CD14-positive monocyte (primary cell): ENCODE measurements at regions not wholly inside any gene's neighbourhood (a gene's known extent, or its start where the extent isn't known, plus 50 kb on each side); places are given as distances from the start of the nearest gene placed in this dataset.

Experiments
- DNase-seq, 3 donors: peaks; one replicate each; pipeline ENCODE4 v3.0.0-alpha.2; 2011 to 2022
- H2AFZ ChIP-seq: 2 replicates; pipeline ENCODE4 v1.6.0; 2012; ENCODE audit warnings: mild to moderate bottlenecking, low read depth, low read length, inconsistent platforms; ENCODE audit not compliant: insufficient read depth, poor library complexity, severe bottlenecking
- H3K27ac ChIP-seq, 2 donors: 1 replicate in 1 of 2; 2 replicates in 1 of 2; pipeline ENCODE4 v1.5.1; 2012 to 2013; ENCODE audit warnings: low read length in 2 of 2, control low read depth in 1 of 2, inconsistent platforms in 1 of 2, low read depth in 1 of 2, mild to moderate bottlenecking in 1 of 2
- H3K27me3 ChIP-seq, 2 donors: one replicate each; pipeline versions ENCODE4 v1.6.0 to v1.6.1; 2011 to 2013; ENCODE audit warnings: low read length in 2 of 2; ENCODE audit not compliant: control insufficient read depth in 2 of 2, insufficient read depth in 2 of 2
- H3K36me3 ChIP-seq, 2 donors: replicated peaks in 1 of 2; 1 replicate in 1 of 2; 2 replicates in 1 of 2; pipeline versions ENCODE4 v1.5.1 to v1.6.1; 2012 to 2013; ENCODE audit warnings: low read length in 2 of 2, control low read depth in 1 of 2, inconsistent platforms in 1 of 2, mild to moderate bottlenecking in 1 of 2; ENCODE audit not compliant: insufficient read depth in 2 of 2, control insufficient read depth in 1 of 2
- H3K4me1 ChIP-seq, 2 donors: 1 replicate in 1 of 2; 2 replicates in 1 of 2; pipeline versions ENCODE4 v1.5.1 to v1.6.1; 2012 to 2013; ENCODE audit warnings: low read length in 2 of 2, control low read depth in 1 of 2, inconsistent platforms in 1 of 2, mild to moderate bottlenecking in 1 of 2, moderate library complexity in 1 of 2; ENCODE audit not compliant: insufficient read depth in 2 of 2, control insufficient read depth in 1 of 2
- H3K4me2 ChIP-seq: replicated peaks from 2 replicates; pipeline ENCODE3; 2012; ENCODE audit warnings: low read length, moderate library complexity, mild to moderate bottlenecking; ENCODE audit not compliant: poor library complexity, severe bottlenecking; ENCODE audit errors: extremely low read depth
- H3K4me3 ChIP-seq, 3 experiments: fragments of 200-600 bp in 1 of 3; sonication (generic) in 1 of 3; replicated peaks in 1 of 3; 1 replicate in 2 of 3; 2 replicates in 1 of 3; pipeline ENCODE4 v1.5.1; 2011 to 2013; ENCODE audit warnings: low read length in 3 of 3, mild to moderate bottlenecking in 3 of 3, control low read depth in 2 of 3, low read depth in 2 of 3, inconsistent platforms in 1 of 3, moderate library complexity in 1 of 3
- H3K79me2 ChIP-seq: 2 replicates; pipeline ENCODE4 v1.6.0; 2012; ENCODE audit warnings: mild to moderate bottlenecking, control low read depth, inconsistent platforms, low read length, moderate library complexity; ENCODE audit not compliant: insufficient read depth
- H3K9ac ChIP-seq: 2 replicates; pipeline ENCODE4 v1.6.0; 2017; ENCODE audit warnings: low read length, mild to moderate bottlenecking; ENCODE audit not compliant: insufficient read depth, poor library complexity, severe bottlenecking
- H3K9me3 ChIP-seq, 2 donors: replicated peaks in 1 of 2; 1 replicate in 1 of 2; 2 replicates in 1 of 2; pipeline versions ENCODE4 v1.5.1 to v1.6.1; 2012 to 2013; ENCODE audit warnings: low read length in 2 of 2, control low read depth in 1 of 2; ENCODE audit not compliant: control insufficient read depth in 1 of 2, insufficient read depth in 1 of 2
- H4K20me1 ChIP-seq: 2 replicates; pipeline ENCODE4 v1.6.0; 2012; ENCODE audit warnings: mild to moderate bottlenecking, low read length, control low read depth, moderate library complexity; ENCODE audit not compliant: insufficient read depth
- H3K27ac Mint-ChIP-seq, 7 donors: one replicate each; pipeline ENCODE4 v1.8.0; 2020; ENCODE audit warnings: mild to moderate bottlenecking in 7 of 7, mixed read lengths in 7 of 7, moderate library complexity in 6 of 7, inconsistent platforms in 2 of 7
- H3K27me3 Mint-ChIP-seq, 3 donors: one replicate each; pipeline ENCODE4 v1.8.0; 2021 to 2022; ENCODE audit warnings: low read depth in 3 of 3, mild to moderate bottlenecking in 3 of 3, mixed read lengths in 3 of 3, moderate library complexity in 3 of 3, inconsistent platforms in 1 of 3
- H3K36me3 Mint-ChIP-seq, 2 donors: one replicate each; pipeline ENCODE4 v1.8.0; 2020; ENCODE audit warnings: mixed read lengths in 2 of 2, inconsistent platforms in 1 of 2, mild to moderate bottlenecking in 1 of 2
- H3K4me1 Mint-ChIP-seq: one replicate; pipeline ENCODE4 v1.8.0; 2020; ENCODE audit warnings: mild to moderate bottlenecking, mixed read lengths
- H3K4me3 Mint-ChIP-seq, 2 donors: one replicate each; pipeline ENCODE4 v1.8.0; 2020; ENCODE audit warnings: mild to moderate bottlenecking in 2 of 2, mixed read lengths in 2 of 2, moderate library complexity in 1 of 2
- H3K9me3 Mint-ChIP-seq, 7 donors: one replicate each; pipeline ENCODE4 v1.8.0; 2020 to 2022; ENCODE audit warnings: mixed read lengths in 7 of 7, mild to moderate bottlenecking in 6 of 7, moderate library complexity in 6 of 7, inconsistent platforms in 2 of 7
- CTCF ChIP-seq: fragments of 200-600 bp; IDR thresholded peaks from one replicate; pipeline ENCODE4 v1.8.0; 2022; ENCODE audit warnings: antibody characterized with exemption, mild to moderate bottlenecking
- WGBS: methylation state at CpG from one replicate; pipeline ENCODE4 v1.1.5; 2013; ENCODE audit warnings: missing lambda C conversion rate; ENCODE audit not compliant: insufficient coverage; 5-methylcytosine and 5-hydroxymethylcytosine counted together
- intact Hi-C, 2 donors: fragments of 100-400 bp; cut with micrococcal nuclease; formaldehyde crosslinking; loops; one replicate each; pipeline versions ENCODE4 v1.15.0 to v1.15.1; 2023

GRCh38 chr13:88895261-88895941 is 1224.2 kb downstream of the SLITRK5 start:
- H3K9me3 Mint-ChIP-seq: peaks cover 2 to 16% (median 9%) of the 10 kb centered on the region in 7 donors
- intact Hi-C loops: no loop called here
- H3K4me1 Mint-ChIP-seq: no peaks in the 10 kb centered on the region
- Histone ChIP-seq H3K4me3 (no peak overlapping the region), H3K27ac (no peak overlapping the region), H3K9ac (no peak overlapping the region), H3K36me3 (no peaks in the 10 kb centered on the region), H3K79me2 (no peaks in the 10 kb centered on the region), H3K9me3 (peaks cover 9 to 16% of the 10 kb centered on the region in 2 donors), H3K4me1 (no peaks in the 10 kb centered on the region), H3K27me3 (no peaks in the 10 kb centered on the region), H3K4me2 (no peak overlapping the region), H4K20me1 (no peaks in the 10 kb centered on the region), H2AFZ (no peak overlapping the region)
- H3K36me3 Mint-ChIP-seq: no peaks in the 10 kb centered on the region
- TF ChIP-seq CTCF: no peak
- 96% methylated on average over 6 of the region's 6 CpGs for WGBS
- no peak overlapping the region for H3K27ac Mint-ChIP-seq
- H3K4me3 Mint-ChIP-seq: no peak overlapping the region
- DNase-seq: no peak
- H3K27me3 Mint-ChIP-seq: peaks cover 0 to 1% (median 0%) of the 10 kb centered on the region in 3 donors

GRCh38 chr13:88896466-88896865 is 1225.3 kb downstream of the SLITRK5 start:
- Histone ChIP-seq H3K27ac (no peak overlapping the region), H3K27me3 (no peaks in the 10 kb centered on the region), H3K4me3 (no peak overlapping the region), H3K4me2 (no peak overlapping the region), H3K9ac (no peak overlapping the region), H3K4me1 (no peaks in the 10 kb centered on the region), H3K36me3 (no peaks in the 10 kb centered on the region), H3K9me3 (peaks cover 9 to 15% of the 10 kb centered on the region in 2 donors), H3K79me2 (no peaks in the 10 kb centered on the region), H2AFZ (no peak overlapping the region), H4K20me1 (no peaks in the 10 kb centered on the region)
- intact Hi-C loops: no loop called here
- WGBS: 90% methylated on average over 5 of the region's 6 CpGs
- H3K27me3 Mint-ChIP-seq: peaks cover 0 to 1% (median 0%) of the 10 kb centered on the region in 3 donors
- DNase-seq: no peak
- H3K4me1 Mint-ChIP-seq: no peaks in the 10 kb centered on the region
- no peak for TF ChIP-seq CTCF
- H3K9me3 Mint-ChIP-seq: peaks cover 2 to 17% (median 6%) of the 10 kb centered on the region in 7 donors
- no peak overlapping the region for H3K27ac Mint-ChIP-seq
- no peaks in the 10 kb centered on the region for H3K36me3 Mint-ChIP-seq
- H3K4me3 Mint-ChIP-seq: no peak overlapping the region
